Heart left ventricle (tissue), 16 donors: ENCODE measurements at regions not wholly inside any gene's neighbourhood (a gene's known extent, or its start where the extent isn't known, plus 50 kb on each side); places are given as distances from the start of the nearest gene placed in this dataset.

Experiments
- ATAC-seq, 4 donors: fragments of 200-7000 bp; cut with Tn5 transposase; one replicate each; pipeline ENCODE4 v1.9.1; 2020 to 2022; ENCODE audit warnings: moderate library complexity in 4 of 4, mild to moderate bottlenecking in 3 of 4, moderate number of reproducible peaks in 1 of 4
- DNase-seq, 5 donors: peaks; one replicate each; pipeline ENCODE4 v3.0.0-alpha.2; 2020
- H3K27ac ChIP-seq, 12 donors: fragments of 200-600 bp; sonication (generic) in 4 of 12; one replicate each; pipeline versions ENCODE4 v1.5.0 to v1.8.0; 2016 to 2022; ENCODE audit warnings: mild to moderate bottlenecking in 2 of 12
- H3K27me3 ChIP-seq, 9 donors: fragments of 200-600 bp; sonication (generic) in 2 of 9; one replicate each; pipeline versions ENCODE4 v1.5.1 to v1.8.0; 2016 to 2022; ENCODE audit warnings: mild to moderate bottlenecking in 3 of 9
- H3K36me3 ChIP-seq, 9 donors: fragments of 200-600 bp; sonication (generic) in 2 of 9; one replicate each; pipeline versions ENCODE4 v1.5.0 to v1.8.0; 2018 to 2022; ENCODE audit warnings: mild to moderate bottlenecking in 2 of 9
- H3K4me1 ChIP-seq, 12 donors: fragments of 200-600 bp; sonication (generic) in 4 of 12; one replicate each; pipeline versions ENCODE4 v1.5.0 to v1.8.0; 2016 to 2022; ENCODE audit warnings: mild to moderate bottlenecking in 3 of 12
- H3K4me3 ChIP-seq, 12 donors: fragments of 200-600 bp; sonication (generic) in 4 of 12; one replicate each; pipeline versions ENCODE4 v1.5.0 to v1.8.0; 2017 to 2022; ENCODE audit warnings: mild to moderate bottlenecking in 9 of 12, moderate library complexity in 4 of 12
- H3K9me3 ChIP-seq, 12 donors: fragments of 200-600 bp; sonication (generic) in 4 of 12; one replicate each; pipeline versions ENCODE4 v1.5.0 to v1.8.0; 2016 to 2022; ENCODE audit warnings: mild to moderate bottlenecking in 1 of 12
- POLR2A ChIP-seq, 2 donors: fragments of 450-650 bp; IDR thresholded peaks; one replicate each; pipeline ENCODE4 v1.6.1; 2017; ENCODE audit warnings: antibody characterized with exemption in 2 of 2, mild to moderate bottlenecking in 2 of 2, moderate library complexity in 2 of 2
- WGBS, 4 donors: extraction: QIAGEN DNeasy Blood & Tissue Kit in 2 of 4; methylation state at CpG; one replicate each; pipeline versions ENCODE4 v1.1.5 to v1.1.7; 2013 to 2018; 5-methylcytosine and 5-hydroxymethylcytosine counted together
- intact Hi-C, 10 donors: fragments of 100-400 bp; cut with DNase I; formaldehyde crosslinking; loops; one replicate each; pipeline versions ENCODE4 v1.11.1 to v1.14.2; 2022
- TF ChIP-seq, protein P1 (sequence below), 12 donors: fragments of 200-600 bp; sonication (generic) in 4 of 12; IDR thresholded peaks; one replicate each; pipeline versions ENCODE4 v1.5.0 to v1.8.0; 2018 to 2022; ENCODE audit warnings: antibody characterized with exemption in 12 of 12, mild to moderate bottlenecking in 5 of 12
- donor health status: ischemic (EF 13 %, LVEDD 7.1; RV severe dilation, severe dysfunction).
- donor health status: healthy with polysubstance abuse.
- donor health status: DM: no; HTN: yes; CAD: no.
- donor health status: DM: no; HTN: no; CAD: no.
- donor health status: ischemic (EF 25% LVEDD 6.9; RV normal size, moderate dysfunction).
- donor health status: ischemic (EF 25% LVEDD 5.7; RV mildly dilated, moderate dysfunction).
- donor health status: healthy.
- donor health status: DM: yes; HTN: yes; CAD: no.
- donor health status: ischemic (EF 35%, LVEDD 5.7; RV mildly dilated, moderate dysfunction).
- donor health status: nonischemic (EF 11% LVEDD 7.7; RV severe dilation, severe dysfunction).
- donor health status: DM: yes; HTN: yes; CAD: no.
- donor health status: PGD.
- donor health status: ischemic (EF 29% LVEDD 5.4; RV normal size, mild dysfunction).
- donor health status: nonischemic (EF 23%, LVEDD 6.1; RV moderate dilation, normal function).

DNA sequence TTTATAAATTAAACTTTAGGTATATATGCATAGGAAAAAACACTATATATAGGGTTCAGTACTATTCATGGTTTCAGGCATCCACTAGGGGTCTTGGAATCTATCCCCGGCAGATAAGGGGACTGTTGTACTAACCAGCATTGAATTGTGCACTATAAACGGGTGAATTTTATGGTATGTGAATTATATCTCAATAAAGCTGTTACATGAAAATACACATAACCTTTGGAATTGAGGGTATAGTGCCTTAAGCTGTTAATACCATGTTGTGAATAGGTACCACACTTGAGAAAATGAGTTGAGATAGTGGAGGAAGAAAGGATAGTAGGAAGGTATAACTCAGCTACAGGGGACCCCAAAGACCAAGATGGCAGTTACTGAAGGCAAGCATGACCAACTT is 167.3 kb downstream of the HAUS1 start:
- intact Hi-C loops: loop anchor here in 3 of 10 donors (5.0 to 10.0 kb wide), 2 partner anchors 97 to 99 kb away; a partner anchor contains a TSS
- H3K4me3 ChIP-seq: no peak overlapping the region
- no peaks in the 10 kb centered on the region for H3K9me3 ChIP-seq
- DNase-seq: no peak
- H3K4me1 ChIP-seq: peaks cover 0 to 26% (median 1%) of the 10 kb centered on the region in 12 donors
- no peak for TF ChIP-seq POLR2A (IDR thresholded peaks at IDR 0.05)
- TF ChIP-seq, protein P1, sequence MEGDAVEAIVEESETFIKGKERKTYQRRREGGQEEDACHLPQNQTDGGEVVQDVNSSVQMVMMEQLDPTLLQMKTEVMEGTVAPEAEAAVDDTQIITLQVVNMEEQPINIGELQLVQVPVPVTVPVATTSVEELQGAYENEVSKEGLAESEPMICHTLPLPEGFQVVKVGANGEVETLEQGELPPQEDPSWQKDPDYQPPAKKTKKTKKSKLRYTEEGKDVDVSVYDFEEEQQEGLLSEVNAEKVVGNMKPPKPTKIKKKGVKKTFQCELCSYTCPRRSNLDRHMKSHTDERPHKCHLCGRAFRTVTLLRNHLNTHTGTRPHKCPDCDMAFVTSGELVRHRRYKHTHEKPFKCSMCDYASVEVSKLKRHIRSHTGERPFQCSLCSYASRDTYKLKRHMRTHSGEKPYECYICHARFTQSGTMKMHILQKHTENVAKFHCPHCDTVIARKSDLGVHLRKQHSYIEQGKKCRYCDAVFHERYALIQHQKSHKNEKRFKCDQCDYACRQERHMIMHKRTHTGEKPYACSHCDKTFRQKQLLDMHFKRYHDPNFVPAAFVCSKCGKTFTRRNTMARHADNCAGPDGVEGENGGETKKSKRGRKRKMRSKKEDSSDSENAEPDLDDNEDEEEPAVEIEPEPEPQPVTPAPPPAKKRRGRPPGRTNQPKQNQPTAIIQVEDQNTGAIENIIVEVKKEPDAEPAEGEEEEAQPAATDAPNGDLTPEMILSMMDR (IDR thresholded peaks at IDR 0.05): no peak
- H3K27me3 ChIP-seq: no peaks in the 10 kb centered on the region
- no peak for ATAC-seq
- H3K27ac ChIP-seq: no peak overlapping the region
- 83 to 86% (median 84%) methylated on average over 2 of the region's 2 CpGs for WGBS, 4 donors
- H3K36me3 ChIP-seq: peaks cover 0 to 10% (median 0%) of the 10 kb centered on the region in 9 donors

DNA sequence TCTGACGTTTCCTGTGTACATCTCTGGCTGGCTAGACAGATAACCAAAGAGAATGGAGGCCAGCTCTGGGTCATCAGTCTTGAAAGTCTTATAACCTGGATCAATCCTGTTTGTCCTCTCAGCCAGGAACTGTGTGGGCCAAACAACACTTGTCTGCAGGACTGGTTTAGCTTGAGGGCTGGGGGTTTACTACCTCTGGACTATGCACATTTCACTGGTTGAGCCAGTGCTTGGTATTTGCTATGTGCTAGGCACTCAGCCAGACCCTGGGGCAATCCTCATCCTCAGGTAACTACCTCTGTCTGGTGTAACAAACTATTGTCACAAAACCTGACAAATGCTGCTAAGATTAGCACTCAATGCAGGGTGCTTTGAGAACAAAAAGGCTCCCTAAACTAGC is 169.7 kb downstream of the HAUS1 start:
- H3K9me3 ChIP-seq: no peaks in the 10 kb centered on the region
- TF ChIP-seq, protein P1 (IDR thresholded peaks at IDR 0.05): no peak
- TF ChIP-seq POLR2A (IDR thresholded peaks at IDR 0.05): no peak
- WGBS, 4 donors: 70 to 81% (median 75%) methylated on average over 1 of the region's 1 CpG; no CpG with 5 or more reads in 1 of the 4 donors
- no peaks in the 10 kb centered on the region for H3K27me3 ChIP-seq
- ATAC-seq: no peak
- DNase-seq: no peak
- no peaks in the 10 kb centered on the region for H3K36me3 ChIP-seq
- H3K4me1 ChIP-seq: peaks cover 0 to 25% (median 10%) of the 10 kb centered on the region in 12 donors
- no peak overlapping the region for H3K4me3 ChIP-seq
- intact Hi-C loops: loop anchor here in 3 of 10 donors (5.0 to 10.0 kb wide), 2 partner anchors 99 to 102 kb away; a partner anchor contains a TSS
- H3K27ac ChIP-seq: no peak overlapping the region

DNA sequence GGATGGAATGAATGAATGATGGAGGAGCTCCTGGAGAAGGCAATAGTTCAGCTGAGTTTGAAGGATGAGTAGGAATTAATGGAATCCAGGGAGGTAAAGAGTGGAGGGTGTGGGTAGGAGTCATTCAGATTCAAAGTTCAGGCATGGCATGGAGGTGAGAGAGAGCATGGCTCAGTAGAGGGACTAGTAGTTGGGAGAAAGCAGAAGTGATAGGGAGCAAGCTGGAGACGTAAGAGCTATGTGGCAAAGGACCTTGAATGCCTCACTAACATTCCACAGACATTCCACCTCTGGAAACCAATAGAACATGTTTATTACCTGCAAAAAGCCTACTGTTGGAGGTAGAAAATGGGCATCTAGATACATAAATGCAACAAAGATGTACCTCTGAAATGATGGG is 170.1 kb downstream of the HAUS1 start:
- DNase-seq (no peak), ATAC-seq (no peak)
- Histone ChIP-seq H3K27ac (no peak overlapping the region), H3K4me1 (peaks cover 0 to 24% (median 9%) of the 10 kb centered on the region in 12 donors), H3K27me3 (no peaks in the 10 kb centered on the region), H3K9me3 (no peaks in the 10 kb centered on the region), H3K36me3 (no peaks in the 10 kb centered on the region), H3K4me3 (no peak overlapping the region)
- intact Hi-C loops: loop anchor here in 3 of 10 donors (5.0 to 10.0 kb wide), 2 partner anchors 99 to 102 kb away; a partner anchor contains a TSS
- WGBS, 4 donors: 77 to 93% (median 87%) methylated on average over 1 of the region's 1 CpG
- TF ChIP-seq, protein P1 (IDR thresholded peaks at IDR 0.05): no peak
- no peak for TF ChIP-seq POLR2A (IDR thresholded peaks at IDR 0.05)

DNA sequence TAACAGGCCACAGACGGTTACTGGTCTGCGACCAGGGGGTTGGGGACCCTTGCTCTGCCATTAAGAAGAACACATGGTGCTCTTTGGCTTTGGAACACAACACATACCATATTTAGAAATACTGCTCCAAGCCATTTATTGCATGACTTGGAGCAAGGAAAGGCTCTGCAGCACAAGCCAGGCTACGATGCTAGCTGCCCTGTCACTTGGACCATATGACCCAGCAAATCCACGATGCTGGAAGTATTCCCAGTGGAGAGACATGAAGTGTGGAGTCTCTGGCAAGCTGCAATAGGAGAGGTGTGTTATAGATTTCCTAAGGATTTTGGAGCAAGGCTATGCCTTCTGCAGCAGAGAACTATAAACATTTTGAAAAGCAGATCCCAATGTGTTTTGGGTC is 171.2 kb downstream of the HAUS1 start:
- 49 to 63% (median 58%) methylated on average over 4 of the region's 4 CpGs for WGBS, 4 donors
- Histone ChIP-seq H3K4me3 (no peak overlapping the region), H3K27me3 (no peaks in the 10 kb centered on the region), H3K36me3 (no peaks in the 10 kb centered on the region), H3K27ac (no peak overlapping the region), H3K4me1 (peaks cover 0 to 24% (median 9%) of the 10 kb centered on the region in 12 donors), H3K9me3 (no peaks in the 10 kb centered on the region)
- TF ChIP-seq POLR2A (IDR thresholded peaks at IDR 0.05): no peak
- TF ChIP-seq, protein P1 (IDR thresholded peaks at IDR 0.05): no peak
- intact Hi-C loops: loop anchor here in 4 of 10 donors (5.0 to 10.0 kb wide), 3 partner anchors 101 to 162 kb away; a partner anchor contains a TSS
- DNase-seq: no peak
- ATAC-seq: no peak
